H1 (cell line): ENCODE measurements at regions not wholly inside any gene's neighbourhood (a gene's known extent, or its start where the extent isn't known, plus 50 kb on each side); places are given as distances from the start of the nearest gene placed in this dataset.

ENCODE experiments used
- GTF2F1 ChIP-seq: IDR thresholded peaks from 2 replicates; pipeline ENCODE4 v1.6.1; 2012; ENCODE audit warnings: low read depth, low read length, improper control_type of control experiment, borderline replicate concordance
- KDM5A ChIP-seq: fragments of 200-600 bp; IDR thresholded peaks from 2 replicates; pipeline ENCODE4 v1.7.1; 2012; ENCODE audit warnings: mild to moderate bottlenecking, low read length, inconsistent platforms, mixed read lengths
- SIRT6 ChIP-seq: IDR thresholded peaks from one replicate; pipeline ENCODE4 v1.7.1; 2012; ENCODE audit warnings: low read length, inconsistent platforms
- TF ChIP-seq, protein P1 (sequence below): fragments of 300-600 bp; sonication (generic); IDR thresholded peaks from 2 replicates; pipeline ENCODE4 v1.7.1; 2012; ENCODE audit warnings: low read length, moderate library complexity, mild to moderate bottlenecking, inconsistent platforms; ENCODE audit not compliant: insufficient replicate concordance

DNA sequence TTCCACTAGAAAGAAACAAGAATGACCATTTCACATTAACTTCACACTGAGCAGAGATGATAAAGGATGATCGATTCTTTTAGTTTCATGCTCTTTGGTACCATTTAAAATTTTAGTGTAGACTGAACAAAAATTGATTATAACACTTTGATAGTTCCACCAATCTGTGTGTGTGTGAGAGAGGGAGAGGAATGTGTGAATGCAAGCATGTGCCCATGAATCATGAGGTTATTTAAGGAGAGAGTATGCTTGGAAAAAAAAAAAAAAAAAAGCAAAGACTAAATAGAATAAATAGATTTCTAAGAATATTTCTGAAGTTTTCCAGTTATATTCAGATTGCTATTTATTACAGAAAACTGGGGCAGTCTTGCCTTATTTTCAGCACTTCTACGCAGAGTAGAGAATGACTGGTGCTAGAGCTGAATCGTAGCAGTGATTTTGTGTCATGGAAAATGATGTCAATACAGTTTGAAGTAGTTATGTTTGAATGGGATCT is 900.8 kb downstream of the SLC4A3 start (continued):
- TF ChIP-seq, protein P1, sequence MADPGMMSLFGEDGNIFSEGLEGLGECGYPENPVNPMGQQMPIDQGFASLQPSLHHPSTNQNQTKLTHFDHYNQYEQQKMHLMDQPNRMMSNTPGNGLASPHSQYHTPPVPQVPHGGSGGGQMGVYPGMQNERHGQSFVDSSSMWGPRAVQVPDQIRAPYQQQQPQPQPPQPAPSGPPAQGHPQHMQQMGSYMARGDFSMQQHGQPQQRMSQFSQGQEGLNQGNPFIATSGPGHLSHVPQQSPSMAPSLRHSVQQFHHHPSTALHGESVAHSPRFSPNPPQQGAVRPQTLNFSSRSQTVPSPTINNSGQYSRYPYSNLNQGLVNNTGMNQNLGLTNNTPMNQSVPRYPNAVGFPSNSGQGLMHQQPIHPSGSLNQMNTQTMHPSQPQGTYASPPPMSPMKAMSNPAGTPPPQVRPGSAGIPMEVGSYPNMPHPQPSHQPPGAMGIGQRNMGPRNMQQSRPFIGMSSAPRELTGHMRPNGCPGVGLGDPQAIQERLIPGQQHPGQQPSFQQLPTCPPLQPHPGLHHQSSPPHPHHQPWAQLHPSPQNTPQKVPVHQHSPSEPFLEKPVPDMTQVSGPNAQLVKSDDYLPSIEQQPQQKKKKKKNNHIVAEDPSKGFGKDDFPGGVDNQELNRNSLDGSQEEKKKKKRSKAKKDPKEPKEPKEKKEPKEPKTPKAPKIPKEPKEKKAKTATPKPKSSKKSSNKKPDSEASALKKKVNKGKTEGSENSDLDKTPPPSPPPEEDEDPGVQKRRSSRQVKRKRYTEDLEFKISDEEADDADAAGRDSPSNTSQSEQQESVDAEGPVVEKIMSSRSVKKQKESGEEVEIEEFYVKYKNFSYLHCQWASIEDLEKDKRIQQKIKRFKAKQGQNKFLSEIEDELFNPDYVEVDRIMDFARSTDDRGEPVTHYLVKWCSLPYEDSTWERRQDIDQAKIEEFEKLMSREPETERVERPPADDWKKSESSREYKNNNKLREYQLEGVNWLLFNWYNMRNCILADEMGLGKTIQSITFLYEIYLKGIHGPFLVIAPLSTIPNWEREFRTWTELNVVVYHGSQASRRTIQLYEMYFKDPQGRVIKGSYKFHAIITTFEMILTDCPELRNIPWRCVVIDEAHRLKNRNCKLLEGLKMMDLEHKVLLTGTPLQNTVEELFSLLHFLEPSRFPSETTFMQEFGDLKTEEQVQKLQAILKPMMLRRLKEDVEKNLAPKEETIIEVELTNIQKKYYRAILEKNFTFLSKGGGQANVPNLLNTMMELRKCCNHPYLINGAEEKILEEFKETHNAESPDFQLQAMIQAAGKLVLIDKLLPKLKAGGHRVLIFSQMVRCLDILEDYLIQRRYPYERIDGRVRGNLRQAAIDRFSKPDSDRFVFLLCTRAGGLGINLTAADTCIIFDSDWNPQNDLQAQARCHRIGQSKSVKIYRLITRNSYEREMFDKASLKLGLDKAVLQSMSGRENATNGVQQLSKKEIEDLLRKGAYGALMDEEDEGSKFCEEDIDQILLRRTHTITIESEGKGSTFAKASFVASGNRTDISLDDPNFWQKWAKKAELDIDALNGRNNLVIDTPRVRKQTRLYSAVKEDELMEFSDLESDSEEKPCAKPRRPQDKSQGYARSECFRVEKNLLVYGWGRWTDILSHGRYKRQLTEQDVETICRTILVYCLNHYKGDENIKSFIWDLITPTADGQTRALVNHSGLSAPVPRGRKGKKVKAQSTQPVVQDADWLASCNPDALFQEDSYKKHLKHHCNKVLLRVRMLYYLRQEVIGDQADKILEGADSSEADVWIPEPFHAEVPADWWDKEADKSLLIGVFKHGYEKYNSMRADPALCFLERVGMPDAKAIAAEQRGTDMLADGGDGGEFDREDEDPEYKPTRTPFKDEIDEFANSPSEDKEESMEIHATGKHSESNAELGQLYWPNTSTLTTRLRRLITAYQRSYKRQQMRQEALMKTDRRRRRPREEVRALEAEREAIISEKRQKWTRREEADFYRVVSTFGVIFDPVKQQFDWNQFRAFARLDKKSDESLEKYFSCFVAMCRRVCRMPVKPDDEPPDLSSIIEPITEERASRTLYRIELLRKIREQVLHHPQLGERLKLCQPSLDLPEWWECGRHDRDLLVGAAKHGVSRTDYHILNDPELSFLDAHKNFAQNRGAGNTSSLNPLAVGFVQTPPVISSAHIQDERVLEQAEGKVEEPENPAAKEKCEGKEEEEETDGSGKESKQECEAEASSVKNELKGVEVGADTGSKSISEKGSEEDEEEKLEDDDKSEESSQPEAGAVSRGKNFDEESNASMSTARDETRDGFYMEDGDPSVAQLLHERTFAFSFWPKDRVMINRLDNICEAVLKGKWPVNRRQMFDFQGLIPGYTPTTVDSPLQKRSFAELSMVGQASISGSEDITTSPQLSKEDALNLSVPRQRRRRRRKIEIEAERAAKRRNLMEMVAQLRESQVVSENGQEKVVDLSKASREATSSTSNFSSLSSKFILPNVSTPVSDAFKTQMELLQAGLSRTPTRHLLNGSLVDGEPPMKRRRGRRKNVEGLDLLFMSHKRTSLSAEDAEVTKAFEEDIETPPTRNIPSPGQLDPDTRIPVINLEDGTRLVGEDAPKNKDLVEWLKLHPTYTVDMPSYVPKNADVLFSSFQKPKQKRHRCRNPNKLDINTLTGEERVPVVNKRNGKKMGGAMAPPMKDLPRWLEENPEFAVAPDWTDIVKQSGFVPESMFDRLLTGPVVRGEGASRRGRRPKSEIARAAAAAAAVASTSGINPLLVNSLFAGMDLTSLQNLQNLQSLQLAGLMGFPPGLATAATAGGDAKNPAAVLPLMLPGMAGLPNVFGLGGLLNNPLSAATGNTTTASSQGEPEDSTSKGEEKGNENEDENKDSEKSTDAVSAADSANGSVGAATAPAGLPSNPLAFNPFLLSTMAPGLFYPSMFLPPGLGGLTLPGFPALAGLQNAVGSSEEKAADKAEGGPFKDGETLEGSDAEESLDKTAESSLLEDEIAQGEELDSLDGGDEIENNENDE = no peak
- TF ChIP-seq KDM5A = no peak
- no peak for TF ChIP-seq GTF2F1
- TF ChIP-seq SIRT6 = no peak
